Esophagus squamous epithelium (tissue), 4 donors: ENCODE measurements at regions not wholly inside any gene's neighbourhood (a gene's known extent, or its start where the extent isn't known, plus 50 kb on each side); places are given as distances from the start of the nearest gene placed in this dataset.

Experiments used
- POLR2A ChIP-seq, 4 donors: fragments of 450-650 bp; IDR thresholded peaks; one replicate each; pipeline ENCODE4 v1.6.1; 2017; ENCODE audit warnings: antibody characterized with exemption in 4 of 4, mild to moderate bottlenecking in 4 of 4, moderate library complexity in 3 of 4
- TF ChIP-seq, protein P1 (sequence below), 6 experiments: fragments of 450-650 bp in 4 of 6; fragments of 200-600 bp in 2 of 6; sonication (generic) in 2 of 6; IDR thresholded peaks; one replicate each; pipeline ENCODE4 v1.5.1; 2016 to 2019; ENCODE audit warnings: antibody characterized with exemption in 6 of 6, mild to moderate bottlenecking in 4 of 6, moderate library complexity in 4 of 6

DNA sequence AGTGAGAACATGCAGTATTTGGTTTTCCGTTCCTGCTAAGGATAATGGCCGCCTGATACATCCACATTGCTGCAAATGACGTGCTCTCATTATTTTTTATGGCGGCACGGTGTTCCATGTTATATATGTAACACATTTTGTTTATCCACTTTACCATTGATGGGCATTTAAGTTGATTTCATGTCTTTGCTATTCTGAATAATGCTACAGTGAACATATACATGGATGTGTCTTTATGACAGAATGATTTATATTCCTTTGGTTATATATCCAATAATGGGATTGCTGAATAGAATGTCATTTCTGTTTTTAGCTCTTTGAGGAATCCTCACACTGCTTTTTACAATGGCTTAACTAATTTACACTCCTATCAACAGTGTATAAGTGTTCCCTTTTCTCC lies 1223.2 kb downstream of the RAPGEF2 start:
- no peak for TF ChIP-seq POLR2A (IDR thresholded peaks at IDR 0.05)
- TF ChIP-seq, protein P1, sequence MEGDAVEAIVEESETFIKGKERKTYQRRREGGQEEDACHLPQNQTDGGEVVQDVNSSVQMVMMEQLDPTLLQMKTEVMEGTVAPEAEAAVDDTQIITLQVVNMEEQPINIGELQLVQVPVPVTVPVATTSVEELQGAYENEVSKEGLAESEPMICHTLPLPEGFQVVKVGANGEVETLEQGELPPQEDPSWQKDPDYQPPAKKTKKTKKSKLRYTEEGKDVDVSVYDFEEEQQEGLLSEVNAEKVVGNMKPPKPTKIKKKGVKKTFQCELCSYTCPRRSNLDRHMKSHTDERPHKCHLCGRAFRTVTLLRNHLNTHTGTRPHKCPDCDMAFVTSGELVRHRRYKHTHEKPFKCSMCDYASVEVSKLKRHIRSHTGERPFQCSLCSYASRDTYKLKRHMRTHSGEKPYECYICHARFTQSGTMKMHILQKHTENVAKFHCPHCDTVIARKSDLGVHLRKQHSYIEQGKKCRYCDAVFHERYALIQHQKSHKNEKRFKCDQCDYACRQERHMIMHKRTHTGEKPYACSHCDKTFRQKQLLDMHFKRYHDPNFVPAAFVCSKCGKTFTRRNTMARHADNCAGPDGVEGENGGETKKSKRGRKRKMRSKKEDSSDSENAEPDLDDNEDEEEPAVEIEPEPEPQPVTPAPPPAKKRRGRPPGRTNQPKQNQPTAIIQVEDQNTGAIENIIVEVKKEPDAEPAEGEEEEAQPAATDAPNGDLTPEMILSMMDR (IDR thresholded peaks at IDR 0.05): no peak
